ENCODE measurements at regions not wholly inside any gene's neighbourhood (a gene's known extent, or its start where the extent isn't known, plus 50 kb on each side); places are given as distances from the start of the nearest gene placed in this dataset.

DNA sequence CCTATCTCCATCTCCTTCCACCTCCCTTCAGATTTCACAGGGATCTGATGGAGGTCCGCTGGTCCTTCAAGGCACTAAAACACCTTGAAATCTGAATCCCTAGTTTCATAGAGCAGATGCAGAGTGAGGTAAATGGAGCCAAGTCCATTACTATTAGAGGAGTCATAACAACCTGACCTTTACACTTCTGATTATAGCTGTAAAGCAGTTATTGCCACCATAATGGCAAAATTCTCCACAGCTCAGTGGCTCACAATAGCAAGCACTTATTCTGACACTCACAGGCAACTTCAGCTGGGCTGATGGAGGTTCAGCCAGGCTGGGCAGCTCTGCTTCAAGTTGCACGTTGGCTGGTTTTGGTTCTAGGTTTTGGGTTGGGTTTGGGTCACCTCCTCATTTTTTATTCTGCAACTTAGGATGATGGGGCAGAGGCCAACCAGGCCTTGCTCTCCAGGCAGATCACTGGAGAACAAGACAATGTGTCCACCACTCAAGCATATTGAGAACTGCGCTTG is 51.4 kb upstream of the LRAT start:
- POLR2A ChIA-PET: no interaction called here
- no TSS peak for BruUV-seq (replicated peaks)
- no peaks in the 10 kb centered on the region for H3K36me3 ChIP-seq (ENCODE audit: insufficient read depth, low read length)

More for the DNA sequence above, 51.4 kb upstream of the LRAT start:
- H3K4me1 ChIP-seq (ENCODE audit: insufficient read depth, low read length, poor library complexity, severe bottlenecking): no peaks in the 10 kb centered on the region
- H3K79me2 ChIP-seq (ENCODE audit: insufficient read depth, low read depth, low read length): no peaks in the 10 kb centered on the region
- no peak overlapping the region for H3K4me2 ChIP-seq (ENCODE audit: low read length)
- TF ChIP-seq EZH2phosphoT487 (IDR thresholded peaks at IDR 0.05; ENCODE audit: borderline replicate concordance, low read depth, low read length): no peak
- TF ChIP-seq, protein P1, sequence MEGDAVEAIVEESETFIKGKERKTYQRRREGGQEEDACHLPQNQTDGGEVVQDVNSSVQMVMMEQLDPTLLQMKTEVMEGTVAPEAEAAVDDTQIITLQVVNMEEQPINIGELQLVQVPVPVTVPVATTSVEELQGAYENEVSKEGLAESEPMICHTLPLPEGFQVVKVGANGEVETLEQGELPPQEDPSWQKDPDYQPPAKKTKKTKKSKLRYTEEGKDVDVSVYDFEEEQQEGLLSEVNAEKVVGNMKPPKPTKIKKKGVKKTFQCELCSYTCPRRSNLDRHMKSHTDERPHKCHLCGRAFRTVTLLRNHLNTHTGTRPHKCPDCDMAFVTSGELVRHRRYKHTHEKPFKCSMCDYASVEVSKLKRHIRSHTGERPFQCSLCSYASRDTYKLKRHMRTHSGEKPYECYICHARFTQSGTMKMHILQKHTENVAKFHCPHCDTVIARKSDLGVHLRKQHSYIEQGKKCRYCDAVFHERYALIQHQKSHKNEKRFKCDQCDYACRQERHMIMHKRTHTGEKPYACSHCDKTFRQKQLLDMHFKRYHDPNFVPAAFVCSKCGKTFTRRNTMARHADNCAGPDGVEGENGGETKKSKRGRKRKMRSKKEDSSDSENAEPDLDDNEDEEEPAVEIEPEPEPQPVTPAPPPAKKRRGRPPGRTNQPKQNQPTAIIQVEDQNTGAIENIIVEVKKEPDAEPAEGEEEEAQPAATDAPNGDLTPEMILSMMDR (conservative IDR thresholded peaks at IDR 0.05; ENCODE audit: low read length): no peak
- DNase-seq (ENCODE audit: low spot score): no peak
- intact Hi-C loops (cut with micrococcal nuclease; ENCODE audit: unreplicated experiment): no loop called here
- H3K9me2 ChIP-seq (ENCODE audit: insufficient read depth, low read length): no peaks in the 10 kb centered on the region
- no peak overlapping the region for H3K27ac ChIP-seq (ENCODE audit: low read depth, low read length, poor library complexity, severe bottlenecking)
- H4K20me1 ChIP-seq (ENCODE audit: insufficient read depth, low read length): no peaks in the 10 kb centered on the region
- CTCF ChIA-PET (ENCODE audit: unreplicated experiment): no interaction called here
- H3K9me3 ChIP-seq (ENCODE audit: low read length): no peaks in the 10 kb centered on the region
- no peak overlapping the region for H2AFZ ChIP-seq (ENCODE audit: low read length)
- no peak overlapping the region for H3K4me3 ChIP-seq (ENCODE audit: low read depth, low read length, poor library complexity, severe bottlenecking)
